OCI-LY7 (cell line): ENCODE measurements at regions not wholly inside any gene's neighbourhood (a gene's known extent, or its start where the extent isn't known, plus 50 kb on each side); places are given as distances from the start of the nearest gene placed in this dataset.

ENCODE experiments used
- EZH2phosphoT487 ChIP-seq: fragments of 200-600 bp; sonication (generic); IDR thresholded peaks from 2 replicates; pipeline ENCODE4 v1.6.1; 2018; ENCODE audit warnings: low read depth, borderline replicate concordance, mild to moderate bottlenecking, mixed run types, antibody characterized with exemption, low read length, moderate library complexity, mixed read lengths
- TF ChIP-seq, protein P1 (sequence below): fragments of 200-600 bp; sonication (generic); conservative IDR thresholded peaks from 2 replicates; pipeline ENCODE4 v1.5.1; 2014; ENCODE audit warnings: mild to moderate bottlenecking, antibody characterized with exemption, low read length, moderate library complexity, mixed read lengths

DNA sequence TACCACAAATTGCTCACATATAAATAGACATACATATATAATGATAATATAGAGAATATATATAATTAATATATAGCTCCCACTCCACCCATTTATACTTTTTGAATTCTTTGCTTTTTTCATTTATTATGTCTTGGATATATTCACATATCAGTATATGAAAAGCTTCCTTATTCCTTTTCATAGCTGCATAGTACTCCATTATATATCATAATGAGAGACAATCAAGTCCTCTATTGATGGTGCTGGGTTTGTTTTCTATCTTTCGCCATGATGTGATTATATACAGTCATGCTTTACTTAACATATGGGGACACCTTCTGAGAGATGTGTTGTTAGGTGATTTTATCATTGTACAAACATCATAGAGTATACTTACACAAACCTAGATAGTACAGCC, 51.6 kb upstream of the ELL2 start:
- TF ChIP-seq, protein P1, sequence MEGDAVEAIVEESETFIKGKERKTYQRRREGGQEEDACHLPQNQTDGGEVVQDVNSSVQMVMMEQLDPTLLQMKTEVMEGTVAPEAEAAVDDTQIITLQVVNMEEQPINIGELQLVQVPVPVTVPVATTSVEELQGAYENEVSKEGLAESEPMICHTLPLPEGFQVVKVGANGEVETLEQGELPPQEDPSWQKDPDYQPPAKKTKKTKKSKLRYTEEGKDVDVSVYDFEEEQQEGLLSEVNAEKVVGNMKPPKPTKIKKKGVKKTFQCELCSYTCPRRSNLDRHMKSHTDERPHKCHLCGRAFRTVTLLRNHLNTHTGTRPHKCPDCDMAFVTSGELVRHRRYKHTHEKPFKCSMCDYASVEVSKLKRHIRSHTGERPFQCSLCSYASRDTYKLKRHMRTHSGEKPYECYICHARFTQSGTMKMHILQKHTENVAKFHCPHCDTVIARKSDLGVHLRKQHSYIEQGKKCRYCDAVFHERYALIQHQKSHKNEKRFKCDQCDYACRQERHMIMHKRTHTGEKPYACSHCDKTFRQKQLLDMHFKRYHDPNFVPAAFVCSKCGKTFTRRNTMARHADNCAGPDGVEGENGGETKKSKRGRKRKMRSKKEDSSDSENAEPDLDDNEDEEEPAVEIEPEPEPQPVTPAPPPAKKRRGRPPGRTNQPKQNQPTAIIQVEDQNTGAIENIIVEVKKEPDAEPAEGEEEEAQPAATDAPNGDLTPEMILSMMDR: no peak
- no peak for TF ChIP-seq EZH2phosphoT487
